HAP-1 (cell line): ENCODE measurements at regions not wholly inside any gene's neighbourhood (a gene's known extent, or its start where the extent isn't known, plus 50 kb on each side); places are given as distances from the start of the nearest gene placed in this dataset.
"Not testable (repeated sequence)": the region's sequence is repeated elsewhere in the genome, so short reads cannot be mapped to it uniquely, and the experiment has no call there.

ENCODE experiments used
- DNase-seq, 2 experiments: peaks; one replicate each; pipeline ENCODE4 v3.0.0-alpha.2; 2016 to 2020; ENCODE audit warnings: low spot score in 2 of 2
- H3K27me3 ChIP-seq: fragments of 250-450 bp; sonication (Bioruptor Pico); 2 replicates; pipeline ENCODE4 v1.5.1; 2020; ENCODE audit warnings: low read depth, mild to moderate bottlenecking, moderate library complexity
- H3K36me3 ChIP-seq: fragments of 250-450 bp; sonication (Bioruptor Pico); replicated peaks from 2 replicates; pipeline ENCODE4 v1.5.1; 2020; ENCODE audit warnings: mild to moderate bottlenecking
- H3K4me1 ChIP-seq: fragments of 250-450 bp; sonication (Bioruptor Pico); 2 replicates; pipeline ENCODE4 v1.5.1; 2020; ENCODE audit warnings: mild to moderate bottlenecking
- H3K4me3 ChIP-seq: fragments of 250-450 bp; sonication (Bioruptor Pico); 2 replicates; pipeline ENCODE4 v1.5.1; 2020; ENCODE audit warnings: mild to moderate bottlenecking, moderate library complexity
- H3K9me3 ChIP-seq: fragments of 250-450 bp; sonication (Bioruptor Pico); 2 replicates; pipeline ENCODE4 v1.5.1; 2020; ENCODE audit warnings: mild to moderate bottlenecking, moderate library complexity
- in situ Hi-C: fragments of 300-500 bp; cut with MboI; formaldehyde crosslinking; loops from 3 replicates; pipeline ENCODE4 v1.14.3; 2020; ENCODE audit warnings: low sequenced_read_pairs, inconsistent platforms, mixed read lengths

DNA sequence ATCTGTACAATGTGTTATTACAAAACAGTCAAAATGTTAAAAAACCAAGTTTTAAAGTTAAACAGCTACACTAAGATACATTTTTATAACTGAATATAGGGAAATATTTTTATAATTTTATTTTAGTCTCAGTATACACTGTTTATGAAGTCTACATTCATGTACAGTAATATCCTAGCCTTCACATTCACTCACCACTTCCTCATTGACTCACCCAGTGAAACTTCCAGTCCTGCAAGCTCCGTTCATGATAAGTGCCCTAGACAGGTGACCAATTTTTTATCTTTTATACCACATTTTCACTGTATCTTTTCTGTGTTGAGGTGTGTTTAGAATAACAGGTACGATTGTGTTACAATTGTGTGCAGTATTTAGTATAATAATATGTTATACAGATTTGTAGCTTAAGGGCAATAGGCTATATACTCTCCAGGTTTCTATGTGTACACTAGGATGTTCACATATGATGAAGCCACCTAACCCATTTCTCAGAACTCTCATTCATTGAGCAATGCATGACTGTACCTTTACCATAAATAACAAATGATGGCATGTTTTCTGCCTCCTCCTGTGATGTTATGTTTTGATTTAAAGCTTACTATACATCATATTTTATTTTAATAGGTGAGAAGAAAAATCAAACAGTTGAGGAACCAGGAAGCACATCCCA is 388.4 kb upstream of the NDN start:
- H3K9me3 ChIP-seq, result no peaks in the 10 kb centered on the region
- no peak overlapping the region for H3K4me3 ChIP-seq
- no peaks in the 10 kb centered on the region for H3K4me1 ChIP-seq
- H3K36me3 ChIP-seq, result no peaks in the 10 kb centered on the region
- in situ Hi-C loops, result no loop called here
- no peaks in the 10 kb centered on the region for H3K27me3 ChIP-seq
- DNase-seq, result no peak

- Histone ChIP-seq H3K4me1 (no peaks in the 10 kb centered on the region), H3K36me3 (no peaks in the 10 kb centered on the region), H3K9me3 (no peaks in the 10 kb centered on the region), H3K4me3 (no peak overlapping the region), H3K27me3 (no peaks in the 10 kb centered on the region)
- DNase-seq, result no peak
- in situ Hi-C loops, result no loop called here
These were observed 389.1 kb upstream of the NDN start for GRCh38 chr15:24076090-24076784.

DNA sequence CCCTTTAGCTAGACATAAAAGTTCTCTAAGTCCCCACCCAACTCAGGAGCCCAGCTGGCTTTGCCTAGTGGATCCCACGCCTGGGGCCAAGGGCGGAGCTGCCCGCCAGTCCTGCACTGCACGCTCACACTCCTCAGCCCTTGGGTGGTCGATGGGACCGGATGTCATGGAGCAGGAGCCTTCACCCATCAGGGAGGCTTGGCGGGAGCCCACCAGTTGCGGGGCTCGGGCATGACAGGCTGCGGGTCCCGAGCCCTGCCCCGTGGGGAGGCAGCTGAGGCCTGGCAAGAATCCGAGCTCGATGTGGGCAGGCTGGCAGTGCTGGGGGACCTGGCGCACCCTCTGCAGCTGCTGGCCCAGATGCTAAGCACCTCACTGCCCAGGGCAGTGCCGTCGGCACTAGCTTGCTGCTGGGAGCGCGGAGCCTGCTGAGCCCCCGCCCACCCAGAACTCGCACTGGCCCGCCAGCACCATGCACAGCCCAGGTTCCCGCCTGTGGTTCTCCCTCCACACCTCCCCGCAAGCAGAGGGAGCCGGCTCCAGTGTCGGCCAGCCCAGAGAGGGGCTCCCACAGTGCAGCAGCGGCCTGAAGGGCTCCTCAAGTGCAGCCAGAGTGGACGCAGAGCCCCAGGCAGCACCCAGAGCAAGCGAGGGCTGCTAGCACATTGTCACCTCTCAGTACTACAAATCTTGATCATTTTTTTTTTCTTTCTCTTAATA is 391.4 kb upstream of the NDN start:
- H3K36me3 ChIP-seq, result no peaks in the 10 kb centered on the region
- in situ Hi-C loops, result no loop called here
- H3K4me1 ChIP-seq, result no peaks in the 10 kb centered on the region
- no peak overlapping the region for H3K4me3 ChIP-seq
- no peaks in the 10 kb centered on the region for H3K27me3 ChIP-seq
- H3K9me3 ChIP-seq, result no peaks in the 10 kb centered on the region
- no peak for DNase-seq

- in situ Hi-C loops, H3K9me3 ChIP-seq, H3K27me3 ChIP-seq, DNase-seq, H3K4me3 ChIP-seq, H3K36me3 ChIP-seq, H3K4me1 ChIP-seq: not testable (repeated sequence)
These were observed 401.8 kb upstream of the NDN start for GRCh38 chr15:24088941-24089340.

DNA sequence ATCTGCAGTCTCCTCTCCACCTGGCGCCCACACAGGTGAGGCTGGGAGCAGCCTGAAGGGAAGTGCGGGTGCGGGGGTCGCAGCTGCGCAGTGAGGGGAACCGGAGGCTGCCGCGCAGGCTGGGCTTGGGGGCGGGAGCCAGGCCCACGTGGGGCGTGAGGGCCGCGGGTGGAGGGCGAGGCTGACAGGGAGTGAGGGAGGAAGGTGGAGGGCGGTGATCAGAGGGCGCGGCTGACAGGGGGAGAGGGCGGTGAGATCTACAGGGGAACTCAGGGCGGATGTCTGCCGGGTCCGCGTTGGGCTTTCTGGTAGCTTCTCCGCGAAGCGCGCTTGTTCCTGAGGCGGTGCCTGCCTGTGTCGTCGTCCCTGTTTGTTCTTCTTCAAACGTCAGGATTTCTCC is 414.4 kb upstream of the NDN start:
- H3K27me3 ChIP-seq, H3K9me3 ChIP-seq, in situ Hi-C loops, DNase-seq, H3K4me3 ChIP-seq, H3K36me3 ChIP-seq, H3K4me1 ChIP-seq: not testable (repeated sequence)

DNA sequence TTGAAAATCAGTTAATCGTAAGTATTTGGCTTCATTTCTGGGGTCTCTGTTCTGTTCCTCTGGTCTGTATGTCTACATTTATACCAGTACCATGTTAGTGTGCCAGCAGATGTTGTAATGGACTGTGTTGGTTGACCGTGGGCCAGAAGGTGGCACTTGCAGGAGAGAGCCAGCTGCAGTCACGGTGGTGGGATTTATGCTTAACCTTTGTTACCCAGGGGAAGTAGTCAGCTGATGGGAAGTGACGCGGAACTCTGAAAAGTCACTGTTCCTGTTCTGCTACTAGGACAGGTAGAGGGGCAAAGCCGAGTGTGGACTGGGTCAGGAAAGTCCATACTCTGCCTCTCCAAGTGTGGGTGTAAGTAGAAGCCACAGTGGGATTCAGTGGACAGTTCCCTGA is 420.4 kb upstream of the NDN start:
- H3K36me3 ChIP-seq, DNase-seq, H3K4me3 ChIP-seq, H3K9me3 ChIP-seq, H3K27me3 ChIP-seq, H3K4me1 ChIP-seq, in situ Hi-C loops: not testable (repeated sequence)

DNA sequence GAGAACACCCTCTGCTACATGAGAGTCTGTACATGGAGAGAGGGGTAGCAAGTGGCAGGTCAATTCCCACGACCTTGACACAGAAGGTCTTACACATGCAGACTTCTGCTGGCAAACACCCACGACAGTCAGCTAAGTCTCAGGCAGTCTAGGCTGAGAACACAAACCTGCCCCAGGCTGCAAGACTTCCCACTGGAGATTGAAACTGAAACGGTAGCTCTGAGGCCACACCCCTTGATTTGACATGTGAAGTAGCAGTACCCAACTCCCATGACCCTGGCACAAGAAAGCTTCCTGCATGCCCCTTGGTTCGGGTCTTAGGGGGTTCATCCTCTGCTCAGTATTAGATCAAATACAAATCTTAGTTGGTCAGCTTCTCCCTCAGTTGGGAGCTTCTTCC is 420.8 kb upstream of the NDN start:
- in situ Hi-C loops, DNase-seq, H3K4me3 ChIP-seq, H3K36me3 ChIP-seq, H3K9me3 ChIP-seq, H3K27me3 ChIP-seq, H3K4me1 ChIP-seq: not testable (repeated sequence)

GRCh38 chr15:24108349-24108748 is 421.2 kb upstream of the NDN start:
- in situ Hi-C loops, H3K9me3 ChIP-seq, DNase-seq: not testable (repeated sequence)

GRCh38 chr15:24139622-24140021 is 452.5 kb upstream of the NDN start:
- H3K4me1 ChIP-seq, H3K4me3 ChIP-seq, H3K27me3 ChIP-seq, DNase-seq, H3K36me3 ChIP-seq, in situ Hi-C loops, H3K9me3 ChIP-seq: not testable (repeated sequence)

More at GRCh38 chr15:24108349-24108748, 421.2 kb upstream of the NDN start:
- not testable (repeated sequence) for H3K36me3 ChIP-seq, H3K27me3 ChIP-seq, H3K4me3 ChIP-seq, H3K4me1 ChIP-seq

GRCh38 chr15:24145070-24145469 is 458.0 kb upstream of the NDN start:
- H3K9me3 ChIP-seq, H3K27me3 ChIP-seq, H3K4me3 ChIP-seq, in situ Hi-C loops, H3K36me3 ChIP-seq, DNase-seq, H3K4me1 ChIP-seq: not testable (repeated sequence)

- Histone ChIP-seq H3K36me3 (no peaks in the 10 kb centered on the region), H3K9me3 (no peaks in the 10 kb centered on the region), H3K4me3 (no peak overlapping the region), H3K4me1 (no peaks in the 10 kb centered on the region), H3K27me3 (no peaks in the 10 kb centered on the region)
- DNase-seq, result no peak
- in situ Hi-C loops, result no loop called here
These were observed 459.1 kb upstream of the NDN start for GRCh38 chr15:24146251-24146650.

- Histone ChIP-seq H3K9me3 (no peaks in the 10 kb centered on the region), H3K4me3 (no peak overlapping the region), H3K36me3 (no peaks in the 10 kb centered on the region), H3K27me3 (no peaks in the 10 kb centered on the region), H3K4me1 (no peaks in the 10 kb centered on the region)
- DNase-seq, result no peak
- in situ Hi-C loops, result no loop called here
These were observed 463.4 kb upstream of the NDN start for GRCh38 chr15:24150542-24150941.

DNA sequence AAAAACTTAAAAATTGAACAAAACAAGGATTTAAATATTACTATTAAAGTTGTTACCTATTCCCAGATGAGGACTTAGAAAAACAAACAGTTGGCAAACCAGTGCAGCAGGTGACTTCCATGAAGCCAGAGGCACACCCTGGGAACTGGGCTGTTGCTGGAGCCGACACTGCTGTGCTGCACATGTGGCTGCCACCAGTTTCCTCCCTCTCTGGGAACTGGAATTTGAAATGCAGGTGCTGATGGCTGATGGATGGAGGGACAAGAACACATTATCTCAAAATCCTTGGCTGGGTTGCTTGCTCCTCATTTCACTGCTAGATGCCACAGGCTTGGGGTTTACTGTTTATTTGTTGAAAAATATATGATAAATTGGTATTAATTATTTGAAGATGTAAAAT is 471.2 kb upstream of the NDN start:
- DNase-seq, H3K4me3 ChIP-seq, H3K4me1 ChIP-seq, in situ Hi-C loops, H3K27me3 ChIP-seq, H3K9me3 ChIP-seq, H3K36me3 ChIP-seq: not testable (repeated sequence)

DNA sequence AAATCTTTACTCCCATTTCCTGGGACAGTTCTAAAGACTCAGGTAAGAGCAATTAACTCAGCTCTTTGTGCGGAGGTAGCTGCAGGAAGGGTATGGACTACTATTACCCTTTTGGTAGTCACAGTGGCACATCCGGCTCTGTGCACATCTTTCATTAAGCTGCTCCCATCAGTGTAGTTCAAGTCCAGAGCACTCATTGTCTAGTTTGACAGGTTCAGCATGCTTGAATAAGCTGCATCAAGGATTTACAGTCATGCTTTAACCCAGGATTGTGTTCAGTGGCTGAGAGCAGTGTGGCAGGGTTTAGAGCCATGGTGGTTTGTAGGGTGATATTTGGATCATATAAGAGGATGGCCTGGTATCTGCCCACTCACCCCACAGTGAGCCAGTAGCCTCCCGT is 478.4 kb upstream of the NDN start:
- H3K9me3 ChIP-seq, in situ Hi-C loops, DNase-seq, H3K36me3 ChIP-seq, H3K27me3 ChIP-seq, H3K4me1 ChIP-seq, H3K4me3 ChIP-seq: not testable (repeated sequence)
